A549 (cell line): ENCODE measurements at regions not wholly inside any gene's neighbourhood (a gene's known extent, or its start where the extent isn't known, plus 50 kb on each side); places are given as distances from the start of the nearest gene placed in this dataset.

Source experiments
- JUNB ChIP-seq: fragments of >200 bp; sonication (Bioruptor Twin); formaldehyde crosslinking; IDR thresholded peaks from 2 replicates; pipeline ENCODE4 v1.6.1; 2016
- MYC ChIP-seq: IDR thresholded peaks from 2 replicates; pipeline ENCODE4 v1.6.1; 2012; ENCODE audit warnings: mild to moderate bottlenecking, inconsistent platforms, low read length, improper control_type of control experiment, borderline replicate concordance
- PHF8 ChIP-seq: fragments of 200-600 bp; sonication (generic); IDR thresholded peaks from 2 replicates; pipeline ENCODE4 v1.6.1; 2016; ENCODE audit warnings: low read depth, mild to moderate bottlenecking, antibody characterized with exemption, moderate library complexity, borderline replicate concordance
- POLR2A ChIP-seq: IDR thresholded peaks from 2 replicates; pipeline ENCODE4 v1.6.1; 2012; ENCODE audit warnings: mild to moderate bottlenecking, low read length
- RAD21 ChIP-seq, 2 experiments: fragments of >200 bp in 1 of 2; sonication (Bioruptor Twin) in 1 of 2; formaldehyde crosslinking in 1 of 2; IDR thresholded peaks in 1 of 2; conservative IDR thresholded peaks in 1 of 2; 2 replicates in 1 of 2; 3 replicates in 1 of 2; pipeline ENCODE4 v1.6.1; 2012 to 2018; ENCODE audit warnings: inconsistent platforms in 1 of 2
- REST ChIP-seq: fragments of 200-600 bp; sonication (generic); IDR thresholded peaks from 2 replicates; pipeline ENCODE4 v1.6.1; 2016; ENCODE audit warnings: antibody characterized with exemption, mild to moderate bottlenecking, moderate library complexity
- SMC3 ChIP-seq: fragments of >200 bp; sonication (Bioruptor Twin); formaldehyde crosslinking; IDR thresholded peaks from 3 replicates; pipeline ENCODE4 v1.6.1; 2018; ENCODE audit warnings: inconsistent platforms
- ZC3H11A ChIP-seq: fragments of 450-650 bp; IDR thresholded peaks from 2 replicates; pipeline ENCODE4 v1.6.1; 2014; ENCODE audit warnings: antibody characterized with exemption, mild to moderate bottlenecking

GRCh38 chr6:170068496-170068895 is 222.4 kb downstream of the DLL1 start:
- TF ChIP-seq SMC3: no peak
- no peak for TF ChIP-seq MYC
- TF ChIP-seq ZC3H11A: no peak
- no peak for TF ChIP-seq REST
- no peak for TF ChIP-seq POLR2A
- TF ChIP-seq RAD21 (conservative IDR thresholded peaks at IDR 0.05 in 1 of 2, IDR thresholded peaks at IDR 0.05 in 1 of 2): no peak
- TF ChIP-seq JUNB: no peak
- TF ChIP-seq PHF8: no peak
